GM12878 (cell line): ENCODE measurements at regions not wholly inside any gene's neighbourhood (a gene's known extent, or its start where the extent isn't known, plus 50 kb on each side); places are given as distances from the start of the nearest gene placed in this dataset.

Experiments
- ATAC-seq: fragments of 200-7000 bp; cut with Tn5 transposase; 3 replicates; pipeline ENCODE4 v1.9.1; 2020; ENCODE audit warnings: mild to moderate bottlenecking, moderate library complexity
- BruUV-seq: library from RNA; stranded (reverse); fragments of 400-500 nt; replicated peaks from 2 replicates; lab custom pipeline; 2021; lab: Mats Ljungman, UMichigan
- CTCF ChIA-PET: fragments of 300-600 bp; sonication (Branson Sonifier 250); formaldehyde crosslinking; extraction: SDS; loops from one replicate; lab custom pipeline; 2021; ENCODE audit warnings: inconsistent platforms; lab: Yijun Ruan, JAX
- POLR2A ChIA-PET: fragments of 350-600 bp; formaldehyde crosslinking; extraction: SDS; loops from one replicate; lab custom pipeline; 2021; ENCODE audit warnings: inconsistent platforms; lab: Charles Lee
- RAD21 ChIA-PET: fragments of 300-600 bp; sonication (Branson Sonifier 250); formaldehyde crosslinking; loops from one replicate; lab custom pipeline; 2023; ENCODE audit warnings: antibody characterized with exemption; ENCODE audit not compliant: unreplicated experiment; lab: Charles Lee
- SMC1A ChIA-PET: fragments of 300-600 bp; sonication (Branson Sonifier 250); formaldehyde crosslinking; loops from one replicate; lab custom pipeline; 2023; ENCODE audit not compliant: unreplicated experiment, uncharacterized antibody; lab: Charles Lee
- DNase-seq: peaks from one replicate; pipeline ENCODE4 v3.0.0-alpha.2; 2011; ENCODE audit warnings: low read depth, low spot score
- FAIRE-seq: peaks from 3 replicates; lab custom pipeline; 2011; peaks lifted over from hg19 to GRCh38; lab: Jason Lieb, UNC
- H2AFZ ChIP-seq: 2 replicates; pipeline ENCODE4 v1.6.0; 2011; ENCODE audit warnings: low read depth, low read length, control low read depth; ENCODE audit not compliant: control insufficient read depth
- H3K27ac ChIP-seq: 2 replicates; pipeline ENCODE4 v1.5.1; 2011; ENCODE audit warnings: control low read depth; ENCODE audit not compliant: control insufficient read depth, insufficient read depth
- H3K27me3 ChIP-seq, 2 experiments: replicated peaks in 1 of 2; 2 replicates each; pipeline versions ENCODE4 v1.6.0 to v1.6.1; 2011; ENCODE audit warnings: low read length in 1 of 2; ENCODE audit not compliant: control insufficient read depth in 2 of 2, insufficient read depth in 2 of 2
- H3K36me3 ChIP-seq, 2 experiments: 2 replicates each; pipeline ENCODE4 v1.5.1; 2011; ENCODE audit warnings: low read length in 1 of 2; ENCODE audit not compliant: control insufficient read depth in 2 of 2, insufficient read depth in 2 of 2
- H3K4me1 ChIP-seq: 2 replicates; pipeline ENCODE4 v1.6.1; 2011; ENCODE audit warnings: mild to moderate bottlenecking, low read length, moderate library complexity, mixed read lengths; ENCODE audit not compliant: control insufficient read depth, insufficient read depth
- H3K4me2 ChIP-seq: 2 replicates; pipeline ENCODE4 v1.6.0; 2011; ENCODE audit warnings: control low read depth; ENCODE audit not compliant: control insufficient read depth, insufficient read depth
- H3K4me3 ChIP-seq: fragments of 200-600 bp; sonication (generic); 2 replicates; pipeline ENCODE4 v1.5.1; 2016
- H3K79me2 ChIP-seq: 2 replicates; pipeline ENCODE4 v1.6.0; 2011; ENCODE audit warnings: low read length; ENCODE audit not compliant: control insufficient read depth, insufficient read depth
- H3K9ac ChIP-seq: 2 replicates; pipeline ENCODE4 v1.8.0; 2011; ENCODE audit warnings: low read length, control low read depth, mixed read lengths; ENCODE audit not compliant: control insufficient read depth, insufficient read depth
- H3K9me3 ChIP-seq: replicated peaks from 3 replicates; pipeline ENCODE4 v1.5.1; 2011; ENCODE audit warnings: mild to moderate bottlenecking, low read length; ENCODE audit not compliant: control insufficient read depth, insufficient read depth
- H4K20me1 ChIP-seq: 2 replicates; pipeline ENCODE4 v1.6.0; 2011; ENCODE audit not compliant: control insufficient read depth, insufficient read depth
- ATF7 ChIP-seq: fragments of 450-650 bp; IDR thresholded peaks from 2 replicates; pipeline ENCODE4 v1.6.1; 2016; ENCODE audit warnings: low read depth, mild to moderate bottlenecking
- DPF2 ChIP-seq: fragments of 450-650 bp; IDR thresholded peaks from 2 replicates; pipeline ENCODE4 v1.6.1; 2017; ENCODE audit warnings: mild to moderate bottlenecking
- JUNB ChIP-seq: IDR thresholded peaks from 2 replicates; pipeline ENCODE4 v1.6.1; 2016; ENCODE audit warnings: antibody characterized with exemption, mild to moderate bottlenecking
- KAT2A ChIP-seq: conservative IDR thresholded peaks from 2 replicates; pipeline ENCODE4 v1.6.1; 2011; ENCODE audit warnings: low read depth, low read length; ENCODE audit not compliant: control insufficient read depth
- NFIC ChIP-seq: IDR thresholded peaks from 2 replicates; pipeline ENCODE4 v1.6.1; 2012; ENCODE audit warnings: low read depth, mild to moderate bottlenecking, inconsistent platforms, low read length, moderate library complexity
- NR2C1 ChIP-seq: fragments of 450-650 bp; IDR thresholded peaks from 2 replicates; pipeline ENCODE4 v1.6.1; 2017; ENCODE audit warnings: antibody characterized with exemption, mild to moderate bottlenecking, moderate library complexity
- NR2F1 ChIP-seq: fragments of 450-650 bp; conservative IDR thresholded peaks from 2 replicates; pipeline ENCODE4 v1.6.1; 2017; ENCODE audit warnings: mild to moderate bottlenecking
- RFX5 ChIP-seq: IDR thresholded peaks from 2 replicates; pipeline ENCODE4 v1.6.1; 2011; ENCODE audit warnings: low read depth, low read length, improper control_type of control experiment
- SMAD5 ChIP-seq: IDR thresholded peaks from 2 replicates; pipeline ENCODE4 v1.6.1; 2016; ENCODE audit warnings: antibody characterized with exemption, low read depth
- TARDBP ChIP-seq: IDR thresholded peaks from 2 replicates; pipeline ENCODE4 v1.6.1; 2016; ENCODE audit warnings: borderline replicate concordance
- ZNF217 ChIP-seq: fragments of 450-650 bp; IDR thresholded peaks from 2 replicates; pipeline ENCODE4 v1.6.1; 2017; ENCODE audit warnings: antibody characterized with exemption, mild to moderate bottlenecking
- ZNF24 ChIP-seq: fragments of 450-650 bp; IDR thresholded peaks from 2 replicates; pipeline ENCODE4 v1.6.1; 2017; ENCODE audit warnings: antibody characterized with exemption, mild to moderate bottlenecking
- WGBS: methylation state at CpG from one replicate; pipeline ENCODE4 v1.1.6; 2016; ENCODE audit warnings: low lambda C conversion rate; ENCODE audit not compliant: insufficient replicate concordance, insufficient coverage; ENCODE audit errors: missing lambda C conversion rate; 5-methylcytosine and 5-hydroxymethylcytosine counted together
- in situ Hi-C: fragments of 300-500 bp; cut with MboI; formaldehyde crosslinking; loops from 9 replicates; pipeline ENCODE4 v1.14.3; 2018; ENCODE audit warnings: mixed read lengths
- intact Hi-C: fragments of 100-400 bp; cut with micrococcal nuclease; formaldehyde crosslinking; loops from one replicate; pipeline ENCODE4 v1.14.2; 2022; ENCODE audit not compliant: unreplicated experiment
- TF ChIP-seq, protein P1 (sequence below): fragments of 450-650 bp; IDR thresholded peaks from 2 replicates; pipeline ENCODE4 v1.6.1; 2017; ENCODE audit warnings: mild to moderate bottlenecking, low read depth, inconsistent platforms; ENCODE audit not compliant: poor library complexity, severe bottlenecking
- TF ChIP-seq, protein P2 (sequence below): fragments of 150-350 bp; IDR thresholded peaks from 2 replicates; pipeline ENCODE4 v1.6.1; 2016; ENCODE audit warnings: low read depth, low read length
- TF ChIP-seq, protein P3 (sequence below): fragments of 450-650 bp; formaldehyde crosslinking; IDR thresholded peaks from 2 replicates; pipeline ENCODE4 v1.4.0; 2020; ENCODE audit warnings: mild to moderate bottlenecking, moderate library complexity

DNA sequence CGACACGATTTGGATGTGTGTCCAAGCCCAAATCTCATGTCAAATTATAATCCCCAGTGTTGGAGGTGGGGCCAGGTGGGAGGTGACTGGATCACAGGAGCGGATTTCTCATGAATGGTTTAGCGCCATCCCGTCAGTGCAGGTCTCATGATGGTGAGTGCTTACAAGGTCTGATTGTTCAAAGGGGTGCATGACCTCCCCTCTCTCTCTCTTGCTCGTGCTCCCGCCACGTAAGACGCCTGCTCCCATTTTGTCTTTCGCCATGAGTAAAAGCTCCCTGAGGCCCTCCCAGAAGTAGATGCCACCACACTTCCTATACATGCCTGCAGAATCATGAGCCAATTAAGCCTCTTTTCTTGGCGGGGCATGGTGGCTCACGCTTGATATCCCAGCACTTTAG lies 71.5 kb upstream of the NANOS1 start (continued):
- TF ChIP-seq, protein P1, sequence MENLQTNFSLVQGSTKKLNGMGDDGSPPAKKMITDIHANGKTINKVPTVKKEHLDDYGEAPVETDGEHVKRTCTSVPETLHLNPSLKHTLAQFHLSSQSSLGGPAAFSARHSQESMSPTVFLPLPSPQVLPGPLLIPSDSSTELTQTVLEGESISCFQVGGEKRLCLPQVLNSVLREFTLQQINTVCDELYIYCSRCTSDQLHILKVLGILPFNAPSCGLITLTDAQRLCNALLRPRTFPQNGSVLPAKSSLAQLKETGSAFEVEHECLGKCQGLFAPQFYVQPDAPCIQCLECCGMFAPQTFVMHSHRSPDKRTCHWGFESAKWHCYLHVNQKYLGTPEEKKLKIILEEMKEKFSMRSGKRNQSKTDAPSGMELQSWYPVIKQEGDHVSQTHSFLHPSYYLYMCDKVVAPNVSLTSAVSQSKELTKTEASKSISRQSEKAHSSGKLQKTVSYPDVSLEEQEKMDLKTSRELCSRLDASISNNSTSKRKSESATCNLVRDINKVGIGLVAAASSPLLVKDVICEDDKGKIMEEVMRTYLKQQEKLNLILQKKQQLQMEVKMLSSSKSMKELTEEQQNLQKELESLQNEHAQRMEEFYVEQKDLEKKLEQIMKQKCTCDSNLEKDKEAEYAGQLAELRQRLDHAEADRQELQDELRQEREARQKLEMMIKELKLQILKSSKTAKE = no peak
- no peak for TF ChIP-seq RFX5
- TF ChIP-seq TARDBP = no peak
- TF ChIP-seq, protein P2, sequence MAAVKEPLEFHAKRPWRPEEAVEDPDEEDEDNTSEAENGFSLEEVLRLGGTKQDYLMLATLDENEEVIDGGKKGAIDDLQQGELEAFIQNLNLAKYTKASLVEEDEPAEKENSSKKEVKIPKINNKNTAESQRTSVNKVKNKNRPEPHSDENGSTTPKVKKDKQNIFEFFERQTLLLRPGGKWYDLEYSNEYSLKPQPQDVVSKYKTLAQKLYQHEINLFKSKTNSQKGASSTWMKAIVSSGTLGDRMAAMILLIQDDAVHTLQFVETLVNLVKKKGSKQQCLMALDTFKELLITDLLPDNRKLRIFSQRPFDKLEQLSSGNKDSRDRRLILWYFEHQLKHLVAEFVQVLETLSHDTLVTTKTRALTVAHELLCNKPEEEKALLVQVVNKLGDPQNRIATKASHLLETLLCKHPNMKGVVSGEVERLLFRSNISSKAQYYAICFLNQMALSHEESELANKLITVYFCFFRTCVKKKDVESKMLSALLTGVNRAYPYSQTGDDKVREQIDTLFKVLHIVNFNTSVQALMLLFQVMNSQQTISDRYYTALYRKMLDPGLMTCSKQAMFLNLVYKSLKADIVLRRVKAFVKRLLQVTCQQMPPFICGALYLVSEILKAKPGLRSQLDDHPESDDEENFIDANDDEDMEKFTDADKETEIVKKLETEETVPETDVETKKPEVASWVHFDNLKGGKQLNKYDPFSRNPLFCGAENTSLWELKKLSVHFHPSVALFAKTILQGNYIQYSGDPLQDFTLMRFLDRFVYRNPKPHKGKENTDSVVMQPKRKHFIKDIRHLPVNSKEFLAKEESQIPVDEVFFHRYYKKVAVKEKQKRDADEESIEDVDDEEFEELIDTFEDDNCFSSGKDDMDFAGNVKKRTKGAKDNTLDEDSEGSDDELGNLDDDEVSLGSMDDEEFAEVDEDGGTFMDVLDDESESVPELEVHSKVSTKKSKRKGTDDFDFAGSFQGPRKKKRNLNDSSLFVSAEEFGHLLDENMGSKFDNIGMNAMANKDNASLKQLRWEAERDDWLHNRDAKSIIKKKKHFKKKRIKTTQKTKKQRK = no peak
- TF ChIP-seq DPF2 = no peak
- no peak for TF ChIP-seq NFIC
- TF ChIP-seq ZNF217 = no peak
- TF ChIP-seq ZNF24 = no peak
- TF ChIP-seq, all 136 proteins: peak for 0

DNA sequence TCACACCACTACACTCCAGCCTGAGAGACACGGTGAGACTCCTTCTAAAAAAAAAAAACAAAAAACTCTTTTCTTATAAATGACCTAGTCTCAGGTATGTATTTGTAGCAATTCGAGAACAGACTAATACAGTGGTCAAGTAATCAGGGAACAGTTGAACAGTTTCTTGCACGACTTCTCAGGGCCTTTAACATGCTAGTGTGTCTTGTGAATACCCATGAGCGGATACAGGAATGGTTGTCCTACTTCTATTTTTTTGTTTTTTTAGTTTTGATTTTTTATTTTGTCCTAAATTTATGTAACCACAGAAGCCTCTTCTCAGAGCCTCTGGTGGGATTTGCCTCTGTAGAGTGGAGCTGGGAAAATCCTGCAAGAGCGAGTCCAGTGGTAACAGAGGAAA lies 71.0 kb upstream of the NANOS1 start:
- RAD21 ChIA-PET = no interaction called here
- in situ Hi-C loops (no loop called here), intact Hi-C loops (no loop called here)
- Histone ChIP-seq H3K4me1 (no peaks in the 10 kb centered on the region), H3K9me3 (no peaks in the 10 kb centered on the region), H3K36me3 (no peaks in the 10 kb centered on the region), H3K27me3 (peaks cover 0 to 2% of the 10 kb centered on the region in 2 experiments; a peak in 1 of 4 replicates), H3K79me2 (no peaks in the 10 kb centered on the region), H3K9ac (no peak overlapping the region), H4K20me1 (no peaks in the 10 kb centered on the region), H2AFZ (no peak overlapping the region), H3K4me2 (no peak overlapping the region), H3K4me3 (no peak overlapping the region), H3K27ac (no peak overlapping the region)
- no TSS peak for BruUV-seq
- POLR2A ChIA-PET = no interaction called here
- CTCF ChIA-PET = interaction anchor here (1.0 kb wide), 1 partner anchor 13 kb away, joined by 4 read pairs; no protein-coding TSS in a partner anchor
- ATAC-seq = no peak
- WGBS = 63% methylated on average over 5 of the region's 5 CpGs
- TF ChIP-seq JUNB = no peak
- TF ChIP-seq NR2C1 = no peak
- TF ChIP-seq, protein P3, sequence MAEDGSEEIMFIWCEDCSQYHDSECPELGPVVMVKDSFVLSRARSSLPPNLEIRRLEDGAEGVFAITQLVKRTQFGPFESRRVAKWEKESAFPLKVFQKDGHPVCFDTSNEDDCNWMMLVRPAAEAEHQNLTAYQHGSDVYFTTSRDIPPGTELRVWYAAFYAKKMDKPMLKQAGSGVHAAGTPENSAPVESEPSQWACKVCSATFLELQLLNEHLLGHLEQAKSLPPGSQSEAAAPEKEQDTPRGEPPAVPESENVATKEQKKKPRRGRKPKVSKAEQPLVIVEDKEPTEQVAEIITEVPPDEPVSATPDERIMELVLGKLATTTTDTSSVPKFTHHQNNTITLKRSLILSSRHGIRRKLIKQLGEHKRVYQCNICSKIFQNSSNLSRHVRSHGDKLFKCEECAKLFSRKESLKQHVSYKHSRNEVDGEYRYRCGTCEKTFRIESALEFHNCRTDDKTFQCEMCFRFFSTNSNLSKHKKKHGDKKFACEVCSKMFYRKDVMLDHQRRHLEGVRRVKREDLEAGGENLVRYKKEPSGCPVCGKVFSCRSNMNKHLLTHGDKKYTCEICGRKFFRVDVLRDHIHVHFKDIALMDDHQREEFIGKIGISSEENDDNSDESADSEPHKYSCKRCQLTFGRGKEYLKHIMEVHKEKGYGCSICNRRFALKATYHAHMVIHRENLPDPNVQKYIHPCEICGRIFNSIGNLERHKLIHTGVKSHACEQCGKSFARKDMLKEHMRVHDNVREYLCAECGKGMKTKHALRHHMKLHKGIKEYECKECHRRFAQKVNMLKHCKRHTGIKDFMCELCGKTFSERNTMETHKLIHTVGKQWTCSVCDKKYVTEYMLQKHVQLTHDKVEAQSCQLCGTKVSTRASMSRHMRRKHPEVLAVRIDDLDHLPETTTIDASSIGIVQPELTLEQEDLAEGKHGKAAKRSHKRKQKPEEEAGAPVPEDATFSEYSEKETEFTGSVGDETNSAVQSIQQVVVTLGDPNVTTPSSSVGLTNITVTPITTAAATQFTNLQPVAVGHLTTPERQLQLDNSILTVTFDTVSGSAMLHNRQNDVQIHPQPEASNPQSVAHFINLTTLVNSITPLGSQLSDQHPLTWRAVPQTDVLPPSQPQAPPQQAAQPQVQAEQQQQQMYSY = no peak
- no peak for TF ChIP-seq KAT2A
- no peak for TF ChIP-seq SMAD5
- no peak for TF ChIP-seq NR2F1
- TF ChIP-seq ATF7 = no peak
- no peak for FAIRE-seq
- DNase-seq = no peak
- SMC1A ChIA-PET = interaction anchor here (1.7 kb wide), 1 partner anchor 74 kb away, joined by 3 read pairs; no protein-coding TSS in a partner anchor
